ENCODE measurements at regions not wholly inside any gene's neighbourhood (a gene's known extent, or its start where the extent isn't known, plus 50 kb on each side); places are given as distances from the start of the nearest gene placed in this dataset.

DNA sequence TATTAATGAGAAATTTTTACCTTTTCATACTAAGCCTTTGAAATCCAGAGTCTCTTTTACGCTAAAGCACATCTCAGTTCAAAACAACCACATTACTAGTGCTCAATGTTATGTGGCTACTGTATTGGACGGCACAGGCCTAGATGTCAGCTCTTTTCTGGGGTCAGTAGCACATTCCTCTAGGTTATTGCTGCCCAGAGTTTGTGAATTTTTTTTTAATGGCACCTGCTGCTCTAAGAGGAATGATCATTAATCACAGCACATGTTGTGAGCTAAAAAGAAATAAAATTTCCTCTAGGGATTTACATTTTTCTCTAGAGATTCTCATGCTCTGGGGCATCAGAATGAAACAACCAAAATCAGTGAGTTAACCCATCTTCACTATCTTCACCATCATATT is 436.8 kb upstream of the THBS1 start:
- ATAC-seq, result no peak
- POLR2A ChIA-PET, result no interaction called here
- DNase-seq (ENCODE audit: low read depth, low spot score), result no peak
- BruUV-seq (replicated peaks), result no TSS peak
- Histone ChIP-seq H3K4me1 (ENCODE audit: control insufficient read depth, insufficient read depth, low read length) (peaks cover 7% of the 10 kb centered on the region; the same call in 1 of the 2 replicates), H3K27ac (ENCODE audit: low read length) (no peak overlapping the region), H3K9me3 (ENCODE audit: control insufficient read depth, insufficient read depth, low read depth, low read length) (no peaks in the 10 kb centered on the region), H3K4me3 (ENCODE audit: low read depth in 2 of 2, low read length in 2 of 2) (no peak overlapping the region), H3K27me3 (ENCODE audit: control insufficient read depth, insufficient read depth, low read length) (no peaks in the 10 kb centered on the region), H3K36me3 (ENCODE audit: control insufficient read depth, insufficient read depth, low read length) (no peaks in the 10 kb centered on the region)
- in situ Hi-C loops (cut with HindIII; ENCODE audit: low pct_unique_long_range_greater_than_20kb, low sequenced_read_pairs), result no loop called here
- TF ChIP-seq TCF7L2 (IDR thresholded peaks at IDR 0.05; ENCODE audit: low read depth, low read length) (no peak), SIN3A (IDR thresholded peaks at IDR 0.05; ENCODE audit: borderline replicate concordance, insufficient read depth, low read depth, low read length) (no peak), POLR2AphosphoS5 (IDR thresholded peaks at IDR 0.05; ENCODE audit: low read depth, low read length) (no peak)
- TF ChIP-seq, protein P1, sequence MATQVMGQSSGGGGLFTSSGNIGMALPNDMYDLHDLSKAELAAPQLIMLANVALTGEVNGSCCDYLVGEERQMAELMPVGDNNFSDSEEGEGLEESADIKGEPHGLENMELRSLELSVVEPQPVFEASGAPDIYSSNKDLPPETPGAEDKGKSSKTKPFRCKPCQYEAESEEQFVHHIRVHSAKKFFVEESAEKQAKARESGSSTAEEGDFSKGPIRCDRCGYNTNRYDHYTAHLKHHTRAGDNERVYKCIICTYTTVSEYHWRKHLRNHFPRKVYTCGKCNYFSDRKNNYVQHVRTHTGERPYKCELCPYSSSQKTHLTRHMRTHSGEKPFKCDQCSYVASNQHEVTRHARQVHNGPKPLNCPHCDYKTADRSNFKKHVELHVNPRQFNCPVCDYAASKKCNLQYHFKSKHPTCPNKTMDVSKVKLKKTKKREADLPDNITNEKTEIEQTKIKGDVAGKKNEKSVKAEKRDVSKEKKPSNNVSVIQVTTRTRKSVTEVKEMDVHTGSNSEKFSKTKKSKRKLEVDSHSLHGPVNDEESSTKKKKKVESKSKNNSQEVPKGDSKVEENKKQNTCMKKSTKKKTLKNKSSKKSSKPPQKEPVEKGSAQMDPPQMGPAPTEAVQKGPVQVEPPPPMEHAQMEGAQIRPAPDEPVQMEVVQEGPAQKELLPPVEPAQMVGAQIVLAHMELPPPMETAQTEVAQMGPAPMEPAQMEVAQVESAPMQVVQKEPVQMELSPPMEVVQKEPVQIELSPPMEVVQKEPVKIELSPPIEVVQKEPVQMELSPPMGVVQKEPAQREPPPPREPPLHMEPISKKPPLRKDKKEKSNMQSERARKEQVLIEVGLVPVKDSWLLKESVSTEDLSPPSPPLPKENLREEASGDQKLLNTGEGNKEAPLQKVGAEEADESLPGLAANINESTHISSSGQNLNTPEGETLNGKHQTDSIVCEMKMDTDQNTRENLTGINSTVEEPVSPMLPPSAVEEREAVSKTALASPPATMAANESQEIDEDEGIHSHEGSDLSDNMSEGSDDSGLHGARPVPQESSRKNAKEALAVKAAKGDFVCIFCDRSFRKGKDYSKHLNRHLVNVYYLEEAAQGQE (IDR thresholded peaks at IDR 0.05; ENCODE audit: insufficient read depth in 1 of 2, low read depth in 2 of 2, low read length in 1 of 2), result no peak
- TF ChIP-seq, protein P2, sequence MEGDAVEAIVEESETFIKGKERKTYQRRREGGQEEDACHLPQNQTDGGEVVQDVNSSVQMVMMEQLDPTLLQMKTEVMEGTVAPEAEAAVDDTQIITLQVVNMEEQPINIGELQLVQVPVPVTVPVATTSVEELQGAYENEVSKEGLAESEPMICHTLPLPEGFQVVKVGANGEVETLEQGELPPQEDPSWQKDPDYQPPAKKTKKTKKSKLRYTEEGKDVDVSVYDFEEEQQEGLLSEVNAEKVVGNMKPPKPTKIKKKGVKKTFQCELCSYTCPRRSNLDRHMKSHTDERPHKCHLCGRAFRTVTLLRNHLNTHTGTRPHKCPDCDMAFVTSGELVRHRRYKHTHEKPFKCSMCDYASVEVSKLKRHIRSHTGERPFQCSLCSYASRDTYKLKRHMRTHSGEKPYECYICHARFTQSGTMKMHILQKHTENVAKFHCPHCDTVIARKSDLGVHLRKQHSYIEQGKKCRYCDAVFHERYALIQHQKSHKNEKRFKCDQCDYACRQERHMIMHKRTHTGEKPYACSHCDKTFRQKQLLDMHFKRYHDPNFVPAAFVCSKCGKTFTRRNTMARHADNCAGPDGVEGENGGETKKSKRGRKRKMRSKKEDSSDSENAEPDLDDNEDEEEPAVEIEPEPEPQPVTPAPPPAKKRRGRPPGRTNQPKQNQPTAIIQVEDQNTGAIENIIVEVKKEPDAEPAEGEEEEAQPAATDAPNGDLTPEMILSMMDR (IDR thresholded peaks at IDR 0.05), result no peak
- CTCF ChIA-PET, result no interaction called here
- intact Hi-C loops (cut with micrococcal nuclease; ENCODE audit: unreplicated experiment), result no loop called here

DNA sequence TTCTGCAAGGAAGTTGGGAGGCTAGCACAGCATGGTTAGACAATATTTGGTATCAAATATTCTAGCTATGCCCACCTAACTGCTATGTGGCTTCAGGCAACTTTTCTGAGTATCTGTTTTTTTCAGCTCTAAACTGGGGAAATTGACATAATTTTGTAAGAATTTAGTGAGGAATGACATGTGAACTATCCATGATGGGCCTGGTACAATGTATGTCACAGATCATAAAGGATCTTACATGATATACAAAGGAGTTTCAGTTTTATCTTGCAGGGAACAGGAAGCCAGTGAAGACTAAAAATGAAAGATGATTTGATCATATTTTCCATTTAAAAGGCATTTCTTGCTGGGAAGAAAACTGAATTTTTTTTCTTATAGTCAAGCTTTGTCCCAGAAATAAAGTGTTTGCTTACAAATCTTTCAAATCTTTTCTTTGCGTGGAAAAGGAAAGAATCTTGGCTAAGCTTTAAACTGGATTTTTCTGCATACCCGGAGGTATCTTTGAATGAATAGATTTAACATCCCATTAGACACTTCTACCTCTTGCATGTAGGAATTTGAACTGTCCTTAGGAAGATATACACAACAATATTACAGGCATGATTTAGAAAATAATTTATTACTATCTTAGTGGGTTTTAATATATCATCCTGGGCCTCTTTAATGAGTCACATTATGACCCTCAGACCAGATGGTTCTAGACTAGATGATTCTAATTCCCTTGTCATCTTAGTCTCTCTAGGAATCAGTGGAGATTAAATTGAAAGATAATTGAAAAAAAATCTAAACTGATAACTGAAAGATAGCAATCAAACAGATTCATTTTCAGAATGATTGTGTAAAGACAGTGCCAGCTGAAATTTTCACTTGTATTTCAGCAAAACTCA is 436.0 kb upstream of the THBS1 start:
- intact Hi-C loops (cut with micrococcal nuclease; ENCODE audit: unreplicated experiment) (no loop called here), in situ Hi-C loops (cut with HindIII; ENCODE audit: low pct_unique_long_range_greater_than_20kb, low sequenced_read_pairs) (no loop called here)
- no peak for ATAC-seq
- H3K36me3 ChIP-seq (ENCODE audit: control insufficient read depth, insufficient read depth, low read length), result no peaks in the 10 kb centered on the region
- no peak overlapping the region for H3K4me3 ChIP-seq (ENCODE audit: low read depth in 2 of 2, low read length in 2 of 2)
- H3K27ac ChIP-seq (ENCODE audit: low read length), result no peak overlapping the region; the same call in 1 of the 2 replicates
- no peaks in the 10 kb centered on the region for H3K9me3 ChIP-seq (ENCODE audit: control insufficient read depth, insufficient read depth, low read depth, low read length)
- H3K27me3 ChIP-seq (ENCODE audit: control insufficient read depth, insufficient read depth, low read length), result no peaks in the 10 kb centered on the region
- BruUV-seq (replicated peaks), result no TSS peak
- TF ChIP-seq, protein P1 (IDR thresholded peaks at IDR 0.05; ENCODE audit: insufficient read depth in 1 of 2, low read depth in 2 of 2, low read length in 1 of 2), result no peak
- TF ChIP-seq SIN3A (IDR thresholded peaks at IDR 0.05; ENCODE audit: borderline replicate concordance, insufficient read depth, low read depth, low read length) (no peak), TCF7L2 (IDR thresholded peaks at IDR 0.05; ENCODE audit: low read depth, low read length) (no peak), POLR2AphosphoS5 (IDR thresholded peaks at IDR 0.05; ENCODE audit: low read depth, low read length) (no peak)
- TF ChIP-seq, protein P2 (IDR thresholded peaks at IDR 0.05), result no peak
- POLR2A ChIA-PET, result no interaction called here
- H3K4me1 ChIP-seq (ENCODE audit: control insufficient read depth, insufficient read depth, low read length), result 0 out of 2 replicates have a peak, but pooled peaks cover 4% of the 10 kb centered on the region
- DNase-seq (ENCODE audit: low read depth, low spot score), result no peak
- CTCF ChIA-PET, result no interaction called here

Measured in Panc1 (cell line).